IPS-18c (cell line): ENCODE measurements at regions not wholly inside any gene's neighbourhood (a gene's known extent, or its start where the extent isn't known, plus 50 kb on each side); places are given as distances from the start of the nearest gene placed in this dataset.

ENCODE experiments used
- H3K4me3 ChIP-seq: 2 replicates; pipeline ENCODE4 v1.7.0; 2013; ENCODE audit warnings: low read depth, mild to moderate bottlenecking, low read length, moderate library complexity; ENCODE audit not compliant: insufficient read depth
- H3K9me3 ChIP-seq: one replicate; pipeline ENCODE4 v1.6.1; 2013; ENCODE audit warnings: mild to moderate bottlenecking, low read length, moderate library complexity; ENCODE audit not compliant: control insufficient read depth, insufficient read depth

DNA sequence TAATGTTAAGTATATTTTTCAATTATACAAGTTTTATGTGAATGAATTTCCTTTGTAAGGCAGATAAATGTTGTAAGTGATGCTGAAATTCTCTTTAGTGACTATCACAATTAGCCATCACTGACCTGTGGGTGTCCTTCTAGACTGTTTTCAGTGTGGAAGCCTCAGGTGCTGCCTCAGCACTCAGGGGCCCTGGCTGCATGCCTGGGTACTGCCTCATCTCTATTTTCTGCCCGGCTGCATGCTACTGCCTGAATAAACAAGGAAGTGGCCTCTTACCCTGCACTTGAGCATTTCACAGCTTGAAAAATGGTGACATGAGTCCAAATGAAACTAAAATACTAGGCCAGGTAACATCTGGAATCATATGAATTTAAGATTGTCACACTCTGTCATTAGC lies 787.6 kb upstream of the SALL3 start:
- no peak overlapping the region for H3K4me3 ChIP-seq
- no peaks in the 10 kb centered on the region for H3K9me3 ChIP-seq

DNA sequence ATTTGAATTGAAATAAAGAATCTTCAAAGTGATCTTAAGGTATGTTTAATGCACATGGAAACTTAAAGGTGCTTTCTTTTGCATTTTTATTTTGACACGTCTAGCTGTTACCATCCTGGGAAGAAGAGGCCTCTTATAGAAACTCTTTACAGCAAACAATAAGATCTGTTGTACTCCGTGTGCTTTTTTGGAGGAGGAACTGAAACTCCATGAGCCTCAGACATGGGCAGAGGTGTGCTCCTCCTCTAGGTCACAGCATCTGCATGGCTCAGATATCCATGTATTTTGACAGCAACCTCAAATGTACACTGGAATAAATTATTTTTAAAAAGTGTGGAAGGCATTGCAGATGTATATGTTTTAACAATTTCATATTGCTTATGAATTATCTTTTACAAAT lies 783.3 kb upstream of the SALL3 start:
- Histone ChIP-seq H3K9me3 (no peaks in the 10 kb centered on the region), H3K4me3 (no peak overlapping the region)

DNA sequence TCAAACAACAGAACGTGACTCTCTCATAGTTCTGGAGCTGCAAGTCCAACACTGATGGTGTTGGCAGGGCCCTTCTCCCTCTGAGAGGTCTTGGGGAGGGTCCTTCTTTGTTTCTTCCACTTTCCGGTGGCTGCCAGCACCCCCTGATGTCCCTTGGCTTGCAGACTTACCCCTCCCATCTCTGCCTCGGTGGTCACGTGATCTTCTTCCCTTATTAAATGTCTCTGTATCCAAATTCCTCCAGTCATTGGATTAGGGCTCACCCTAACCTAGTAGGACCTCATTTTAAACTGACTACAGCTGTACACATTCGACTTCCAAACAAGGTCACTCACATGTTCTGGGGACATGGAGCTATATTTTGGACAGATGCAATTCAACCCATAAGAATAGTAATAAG lies 780.6 kb upstream of the SALL3 start:
- no peaks in the 10 kb centered on the region for H3K9me3 ChIP-seq
- H3K4me3 ChIP-seq, result no peak overlapping the region

DNA sequence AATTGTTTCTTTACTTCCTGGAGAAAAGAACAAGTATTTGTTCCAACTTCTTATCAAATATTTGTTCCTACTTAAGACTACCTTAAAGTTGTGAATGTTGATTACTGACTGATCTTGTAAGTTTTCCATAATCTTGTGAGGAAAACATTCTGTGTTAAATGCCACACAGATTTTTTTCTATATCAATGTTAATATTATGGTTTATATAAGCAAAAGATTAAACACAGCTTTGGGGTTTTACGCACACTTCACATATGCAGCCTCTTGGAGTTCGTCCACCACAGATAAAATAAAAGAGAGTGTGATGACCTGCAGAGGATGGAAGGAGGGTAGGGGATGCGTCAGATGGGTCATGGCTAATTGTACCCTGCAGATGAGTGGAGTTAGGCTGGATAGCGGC lies 780.0 kb upstream of the SALL3 start:
- Histone ChIP-seq H3K4me3 (no peak overlapping the region), H3K9me3 (no peaks in the 10 kb centered on the region)

DNA sequence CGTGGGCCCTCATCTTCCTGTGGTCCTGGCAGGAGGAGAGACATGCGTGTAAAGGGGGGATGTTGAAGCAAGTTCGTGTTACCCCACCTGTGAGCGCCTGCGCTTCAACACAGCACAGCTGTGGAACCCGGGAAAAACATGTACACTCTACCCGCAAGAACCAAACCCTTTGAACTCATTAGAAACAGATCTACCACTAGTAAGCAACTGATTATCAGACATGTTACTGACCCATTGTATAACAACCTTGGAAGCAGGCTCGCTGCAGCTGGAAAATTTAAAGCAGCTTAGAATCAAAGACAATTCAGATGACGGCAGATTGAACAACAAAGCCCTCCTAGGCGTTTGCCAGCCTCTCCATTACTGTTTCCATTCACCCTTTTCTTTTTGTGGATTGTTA lies 771.7 kb upstream of the SALL3 start:
- Histone ChIP-seq H3K9me3 (no peaks in the 10 kb centered on the region), H3K4me3 (no peak overlapping the region)

- no peaks in the 10 kb centered on the region for H3K9me3 ChIP-seq
- H3K4me3 ChIP-seq, result no peak overlapping the region
Observed at GRCh38 chr18:78208461-78208860, 771.2 kb upstream of the SALL3 start.

- no peaks in the 10 kb centered on the region for H3K9me3 ChIP-seq
Observed at GRCh38 chr18:78213361-78213994, 766.1 kb upstream of the SALL3 start.

GRCh38 chr18:78221496-78221895 lies 758.1 kb upstream of the SALL3 start:
- H3K4me3 ChIP-seq, result no peak overlapping the region
- no peaks in the 10 kb centered on the region for H3K9me3 ChIP-seq

More at GRCh38 chr18:78213361-78213994, 766.1 kb upstream of the SALL3 start:
- H3K4me3 ChIP-seq, result no peak overlapping the region

DNA sequence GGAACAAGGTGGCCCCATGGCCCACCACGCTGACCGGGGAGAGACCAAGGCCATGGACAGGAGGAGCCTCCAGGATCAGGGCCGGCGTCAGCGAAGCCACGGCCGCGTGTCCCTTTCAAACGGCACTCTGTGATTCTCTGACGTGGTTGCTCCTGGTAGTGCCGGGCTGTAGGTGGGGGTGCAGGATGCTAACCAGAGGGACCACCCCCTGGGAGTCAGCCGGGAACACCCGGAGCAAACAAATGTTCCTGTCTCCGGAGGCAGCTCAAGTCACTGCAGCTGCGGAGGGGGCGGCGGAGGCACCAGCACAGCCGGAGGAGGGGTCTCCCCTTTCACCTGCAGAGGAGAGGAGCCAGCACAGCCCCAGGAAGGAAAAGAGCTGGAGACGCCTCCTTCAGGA lies 750.6 kb upstream of the SALL3 start:
- Histone ChIP-seq H3K4me3 (0 out of 2 replicates have a peak overlapping the region, but pooled peaks have one; percentile 24), H3K9me3 (no peaks in the 10 kb centered on the region)

DNA sequence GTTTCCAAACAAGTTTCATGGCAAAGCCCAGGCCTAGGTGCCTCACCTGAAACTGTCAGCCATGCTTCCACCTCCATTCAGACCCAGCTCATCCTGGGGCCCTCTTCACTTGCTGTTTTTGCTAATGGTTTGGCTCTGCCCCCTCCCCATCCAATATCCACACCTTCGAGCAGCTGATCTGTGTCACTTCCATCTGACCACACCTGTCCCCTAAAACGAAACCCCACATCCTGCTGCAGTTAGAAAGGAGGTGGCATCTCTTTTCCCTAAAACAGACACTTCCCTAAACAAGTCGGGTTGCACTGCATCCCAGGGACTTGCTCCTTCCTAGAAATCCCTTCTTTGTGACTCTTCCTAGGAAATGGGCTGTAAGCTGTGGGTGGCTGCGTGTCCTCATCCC lies 748.7 kb upstream of the SALL3 start:
- H3K4me3 ChIP-seq, result no peak overlapping the region

GRCh38 chr18:78232196-78232595 lies 747.4 kb upstream of the SALL3 start:
- no peak overlapping the region for H3K4me3 ChIP-seq
- H3K9me3 ChIP-seq, result no peaks in the 10 kb centered on the region

More for the DNA sequence above, 748.7 kb upstream of the SALL3 start:
- H3K9me3 ChIP-seq, result no peaks in the 10 kb centered on the region

DNA sequence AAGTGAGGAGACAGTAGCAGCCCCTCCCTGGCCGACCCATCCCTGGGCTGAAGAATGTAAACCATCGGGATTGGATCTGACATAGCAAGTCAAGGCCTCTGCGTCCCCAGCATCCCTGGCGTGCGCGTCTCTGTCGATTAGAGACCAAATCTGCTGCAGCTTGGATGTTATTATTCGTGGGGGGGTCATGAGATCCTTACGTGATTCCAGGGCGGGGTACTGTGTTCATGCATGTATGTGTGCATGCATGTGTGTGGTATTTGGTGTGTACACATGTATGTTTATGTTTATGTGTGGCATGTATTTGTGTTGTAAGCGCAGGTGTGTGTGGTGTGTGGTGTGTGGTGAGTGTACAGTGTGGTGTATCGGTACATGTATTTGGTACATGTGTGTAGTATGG lies 741.8 kb upstream of the SALL3 start:
- Histone ChIP-seq H3K9me3 (no peaks in the 10 kb centered on the region), H3K4me3 (no peak overlapping the region)

DNA sequence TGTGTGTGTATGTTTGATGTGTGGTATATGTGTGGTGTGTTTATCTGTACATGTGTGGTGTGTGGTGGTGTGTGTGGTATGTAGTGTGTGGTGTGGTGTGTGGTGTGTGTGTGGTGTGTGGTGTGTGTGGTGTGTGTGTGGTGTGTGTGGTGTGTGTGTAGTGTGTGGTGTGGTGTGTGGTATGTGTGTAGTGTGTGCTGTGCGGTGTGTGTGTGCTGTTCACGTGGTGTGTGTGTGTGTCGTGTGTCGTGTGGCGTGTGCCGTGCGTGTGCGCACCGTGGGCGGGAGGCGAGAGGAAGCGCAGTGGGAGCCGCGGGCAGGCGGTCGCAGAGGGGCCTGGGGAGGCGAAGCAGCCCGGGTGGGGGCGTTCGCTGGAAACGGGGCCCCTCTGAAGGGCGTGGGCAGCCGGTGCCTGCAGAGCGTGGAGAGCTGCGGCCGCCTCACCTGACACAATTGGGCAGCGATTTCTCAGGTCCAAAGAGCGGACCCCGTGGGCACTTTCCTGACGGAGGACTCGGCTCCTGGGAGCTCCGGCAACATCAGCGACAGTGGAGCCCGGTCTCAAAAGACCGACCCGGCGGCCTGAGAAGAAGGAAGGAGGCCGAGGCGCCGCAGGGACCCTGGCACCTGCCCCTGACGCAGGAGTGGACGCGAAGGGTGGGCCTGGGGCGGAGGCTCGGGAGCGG lies 741.1 kb upstream of the SALL3 start:
- Histone ChIP-seq H3K9me3 (no peaks in the 10 kb centered on the region), H3K4me3 (no peak overlapping the region)

GRCh38 chr18:78239090-78239457 lies 740.5 kb upstream of the SALL3 start:
- Histone ChIP-seq H3K4me3 (no peak overlapping the region), H3K9me3 (no peaks in the 10 kb centered on the region)

DNA sequence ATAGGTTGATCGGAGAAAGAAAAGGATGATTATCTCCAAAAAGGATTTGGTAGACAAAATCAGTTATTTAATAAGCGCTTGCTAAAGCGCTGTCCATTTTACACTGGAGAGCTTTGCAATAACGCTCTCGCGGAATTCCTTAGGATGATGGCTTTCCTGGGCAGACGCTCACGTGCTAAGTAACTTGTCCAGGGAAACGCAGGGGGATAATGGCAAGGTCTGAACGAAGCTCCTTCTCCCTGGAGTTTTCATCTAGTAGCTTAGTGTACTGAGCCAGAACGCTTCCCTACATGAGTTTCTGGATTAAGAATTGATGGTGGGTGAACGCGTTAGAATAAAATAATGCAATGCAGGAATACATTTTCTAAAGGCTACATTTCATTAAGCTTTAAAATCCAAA lies 739.5 kb upstream of the SALL3 start:
- no peak overlapping the region for H3K4me3 ChIP-seq
- no peaks in the 10 kb centered on the region for H3K9me3 ChIP-seq

DNA sequence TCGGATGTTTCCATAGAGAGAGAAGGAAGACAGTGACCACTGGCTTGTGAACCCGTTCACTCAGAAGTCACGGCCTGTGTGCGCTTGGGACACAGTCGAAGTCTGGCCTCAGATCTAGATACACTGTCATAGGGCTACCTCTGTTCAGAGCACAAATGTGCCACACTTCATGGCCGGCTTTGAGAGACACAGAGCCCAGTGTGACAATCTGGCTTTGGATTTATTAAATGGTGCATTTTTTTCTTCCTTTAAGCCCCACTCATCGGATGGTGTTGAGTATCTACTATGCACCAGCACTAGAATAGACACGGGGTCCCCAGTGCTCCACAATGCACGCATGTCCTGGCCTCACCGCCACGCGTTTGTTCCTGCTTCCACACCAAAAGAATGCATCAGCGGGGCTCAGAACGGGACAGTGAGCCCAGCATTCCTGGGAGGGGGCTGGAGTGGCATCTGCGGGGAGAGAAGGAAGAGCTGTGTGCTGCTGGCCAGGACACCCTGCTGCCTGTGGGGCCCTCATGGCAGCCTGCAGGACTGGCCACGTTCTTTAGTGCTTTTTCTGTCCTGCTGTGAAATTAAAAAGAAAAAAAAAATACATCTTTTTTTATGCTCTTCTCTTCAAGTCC lies 738.9 kb upstream of the SALL3 start:
- H3K9me3 ChIP-seq, result no peaks in the 10 kb centered on the region
- H3K4me3 ChIP-seq, result no peak overlapping the region

GRCh38 chr18:78241535-78242253 lies 737.9 kb upstream of the SALL3 start:
- Histone ChIP-seq H3K4me3 (no peak overlapping the region), H3K9me3 (no peaks in the 10 kb centered on the region)

- no peaks in the 10 kb centered on the region for H3K9me3 ChIP-seq
- H3K4me3 ChIP-seq, result no peak overlapping the region
Observed at GRCh38 chr18:78242254-78242643, 737.4 kb upstream of the SALL3 start.
